Osteoblast (primary cell): ENCODE measurements at regions not wholly inside any gene's neighbourhood (a gene's known extent, or its start where the extent isn't known, plus 50 kb on each side); places are given as distances from the start of the nearest gene placed in this dataset.

ENCODE experiments used
- DNase-seq: peaks from one replicate; pipeline ENCODE4 v3.0.0; 2011; ENCODE audit warnings: low spot score, mixed read lengths; ENCODE audit not compliant: insufficient read length; ENCODE audit errors: missing footprints
- H2AFZ ChIP-seq: 2 replicates; pipeline ENCODE4 v1.6.0; 2011; ENCODE audit warnings: mild to moderate bottlenecking, low read length
- H3K27ac ChIP-seq: 2 replicates; pipeline ENCODE4 v1.5.1; 2011; ENCODE audit warnings: mild to moderate bottlenecking, low read depth, low read length, moderate library complexity
- H3K27me3 ChIP-seq: 2 replicates; pipeline ENCODE4 v1.6.0; 2012; ENCODE audit warnings: mild to moderate bottlenecking, control low read depth, inconsistent platforms, low read length, moderate library complexity; ENCODE audit not compliant: insufficient read depth
- H3K36me3 ChIP-seq: 2 replicates; pipeline ENCODE4 v1.5.1; 2011; ENCODE audit warnings: mild to moderate bottlenecking, low read length, control low read depth, moderate library complexity; ENCODE audit not compliant: insufficient read depth
- H3K4me1 ChIP-seq: 2 replicates; pipeline ENCODE4 v1.5.1; 2011; ENCODE audit warnings: mild to moderate bottlenecking, low read length, control low read depth, moderate library complexity; ENCODE audit not compliant: insufficient read depth
- H3K4me2 ChIP-seq: 2 replicates; pipeline ENCODE4 v1.6.0; 2011; ENCODE audit warnings: mild to moderate bottlenecking, low read length; ENCODE audit not compliant: insufficient read depth
- H3K4me3 ChIP-seq: fragments of 200-600 bp; sonication (generic); 3 replicates; pipeline ENCODE4 v1.5.1; 2012; ENCODE audit warnings: mild to moderate bottlenecking, low read length, inconsistent platforms; ENCODE audit not compliant: insufficient read depth
- H3K79me2 ChIP-seq: 2 replicates; pipeline ENCODE4 v1.6.0; 2012; ENCODE audit warnings: mild to moderate bottlenecking, low read length, control low read depth, inconsistent platforms; ENCODE audit not compliant: insufficient read depth
- H3K9me3 ChIP-seq: 2 replicates; pipeline ENCODE4 v1.5.1; 2011; ENCODE audit warnings: low read depth, low read length, control low read depth
- H4K20me1 ChIP-seq: 2 replicates; pipeline ENCODE4 v1.6.0; 2012; ENCODE audit warnings: mild to moderate bottlenecking, low read length, control low read depth; ENCODE audit not compliant: insufficient read depth
- TF ChIP-seq, protein P1 (sequence below): IDR thresholded peaks from 2 replicates; pipeline ENCODE4 v1.5.1; 2011; ENCODE audit warnings: mild to moderate bottlenecking, low read depth, low read length, moderate library complexity; ENCODE audit errors: extremely low read depth

DNA sequence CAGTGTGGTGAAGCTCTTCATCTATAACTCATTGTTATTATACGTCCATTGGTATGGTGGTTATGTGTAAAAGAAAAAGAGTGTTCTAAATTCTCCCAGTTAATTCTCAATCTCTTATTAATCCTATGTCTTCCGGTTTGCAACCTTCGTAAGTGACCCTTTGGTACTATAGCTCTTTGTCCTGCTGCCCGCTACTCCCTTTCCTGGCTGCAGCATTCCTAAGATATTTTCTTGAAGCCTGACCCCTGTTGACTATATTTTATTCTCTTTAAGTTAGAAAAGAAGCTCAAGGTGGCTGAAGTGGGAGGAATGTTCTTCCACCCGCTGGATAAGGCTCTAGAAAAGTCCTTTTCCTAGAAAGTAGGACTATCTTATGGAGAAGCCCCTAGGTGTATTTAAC, 684.8 kb downstream of the SOCS6 start:
- Histone ChIP-seq H3K9me3 (no peaks in the 10 kb centered on the region), H3K4me2 (no peak overlapping the region), H3K79me2 (no peaks in the 10 kb centered on the region), H3K27ac (no peak overlapping the region), H3K4me3 (no peak overlapping the region), H3K36me3 (no peaks in the 10 kb centered on the region), H2AFZ (no peak overlapping the region), H3K4me1 (no peaks in the 10 kb centered on the region), H3K27me3 (no peaks in the 10 kb centered on the region), H4K20me1 (no peaks in the 10 kb centered on the region)
- TF ChIP-seq, protein P1, sequence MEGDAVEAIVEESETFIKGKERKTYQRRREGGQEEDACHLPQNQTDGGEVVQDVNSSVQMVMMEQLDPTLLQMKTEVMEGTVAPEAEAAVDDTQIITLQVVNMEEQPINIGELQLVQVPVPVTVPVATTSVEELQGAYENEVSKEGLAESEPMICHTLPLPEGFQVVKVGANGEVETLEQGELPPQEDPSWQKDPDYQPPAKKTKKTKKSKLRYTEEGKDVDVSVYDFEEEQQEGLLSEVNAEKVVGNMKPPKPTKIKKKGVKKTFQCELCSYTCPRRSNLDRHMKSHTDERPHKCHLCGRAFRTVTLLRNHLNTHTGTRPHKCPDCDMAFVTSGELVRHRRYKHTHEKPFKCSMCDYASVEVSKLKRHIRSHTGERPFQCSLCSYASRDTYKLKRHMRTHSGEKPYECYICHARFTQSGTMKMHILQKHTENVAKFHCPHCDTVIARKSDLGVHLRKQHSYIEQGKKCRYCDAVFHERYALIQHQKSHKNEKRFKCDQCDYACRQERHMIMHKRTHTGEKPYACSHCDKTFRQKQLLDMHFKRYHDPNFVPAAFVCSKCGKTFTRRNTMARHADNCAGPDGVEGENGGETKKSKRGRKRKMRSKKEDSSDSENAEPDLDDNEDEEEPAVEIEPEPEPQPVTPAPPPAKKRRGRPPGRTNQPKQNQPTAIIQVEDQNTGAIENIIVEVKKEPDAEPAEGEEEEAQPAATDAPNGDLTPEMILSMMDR: no peak
- no peak for DNase-seq

DNA sequence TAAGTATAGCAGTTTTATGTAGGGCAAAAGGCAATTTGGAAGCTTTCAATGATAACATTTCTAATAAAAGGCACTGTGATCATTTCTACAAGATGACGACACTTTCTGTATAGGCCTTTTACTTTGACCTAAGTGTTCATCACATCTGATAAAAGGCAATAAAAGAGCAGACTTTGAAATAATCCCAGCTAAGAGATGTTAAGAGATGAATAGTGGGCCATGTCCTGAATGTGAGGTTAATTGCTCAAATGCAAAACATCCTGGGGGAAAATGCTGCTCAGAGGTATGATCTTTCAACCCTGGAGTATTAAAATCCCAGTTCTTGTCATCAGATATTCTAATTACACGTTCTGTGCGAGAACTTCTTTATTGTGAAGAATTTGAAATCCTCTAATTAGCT, 677.6 kb downstream of the SOCS6 start:
- H3K4me2 ChIP-seq: no peak overlapping the region
- no peaks in the 10 kb centered on the region for H3K9me3 ChIP-seq
- no peaks in the 10 kb centered on the region for H4K20me1 ChIP-seq
- H3K36me3 ChIP-seq: no peaks in the 10 kb centered on the region
- no peaks in the 10 kb centered on the region for H3K79me2 ChIP-seq
- H3K4me1 ChIP-seq: no peaks in the 10 kb centered on the region
- H2AFZ ChIP-seq: no peak overlapping the region
- DNase-seq: peak; percentile 15
- H3K27me3 ChIP-seq: no peaks in the 10 kb centered on the region
- TF ChIP-seq, protein P1: no peak
- H3K4me3 ChIP-seq: no peak overlapping the region
- H3K27ac ChIP-seq: no peak overlapping the region

DNA sequence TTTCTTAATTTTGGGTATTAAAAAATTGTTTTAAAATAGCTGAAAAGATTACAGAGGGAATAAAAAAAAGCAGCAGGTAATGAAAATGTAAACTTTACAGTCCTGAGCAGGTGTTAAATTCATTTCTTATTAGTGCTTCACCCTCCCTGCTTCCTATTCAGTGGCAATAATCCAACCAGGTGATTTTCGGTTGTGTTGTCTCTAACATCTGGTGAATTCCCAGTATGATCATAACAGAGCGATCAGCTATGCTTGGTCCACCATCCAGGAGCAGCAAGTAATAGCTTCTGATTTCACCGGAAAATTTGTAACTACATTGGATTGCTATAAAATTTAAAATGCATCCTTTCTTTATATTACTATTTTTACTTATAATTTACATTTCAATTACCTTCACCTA, 673.1 kb downstream of the SOCS6 start:
- Histone ChIP-seq H3K4me3 (no peak overlapping the region), H3K79me2 (no peaks in the 10 kb centered on the region), H3K27ac (no peak overlapping the region), H3K27me3 (no peaks in the 10 kb centered on the region), H3K4me1 (no peaks in the 10 kb centered on the region), H3K4me2 (no peak overlapping the region), H2AFZ (no peak overlapping the region), H4K20me1 (no peaks in the 10 kb centered on the region), H3K9me3 (no peaks in the 10 kb centered on the region), H3K36me3 (no peaks in the 10 kb centered on the region)
- TF ChIP-seq, protein P1: no peak
- DNase-seq: no peak

DNA sequence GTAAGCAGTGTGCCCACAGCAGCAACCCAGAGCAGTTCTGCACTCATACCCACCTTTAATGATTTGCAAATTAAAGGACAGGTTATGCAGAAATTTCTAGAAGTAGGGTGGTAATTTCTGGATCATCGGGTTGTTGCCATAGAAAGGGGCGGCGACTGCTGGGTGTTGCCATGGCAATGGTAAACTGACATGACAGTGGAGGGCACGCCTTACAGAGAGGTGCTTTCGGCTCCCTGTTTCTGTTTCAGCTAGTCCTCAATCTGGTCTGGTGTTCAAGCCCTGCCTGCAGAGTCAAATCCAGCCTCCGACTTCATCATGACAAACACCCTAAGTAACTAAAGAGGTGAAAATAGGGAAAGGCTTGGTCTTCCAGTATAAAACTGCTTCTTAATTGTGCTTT, 667.7 kb downstream of the SOCS6 start:
- Histone ChIP-seq H3K4me3 (no peak overlapping the region), H3K9me3 (peaks cover 7% of the 10 kb centered on the region), H3K4me2 (no peak overlapping the region), H3K4me1 (no peaks in the 10 kb centered on the region), H3K36me3 (no peaks in the 10 kb centered on the region), H2AFZ (no peak overlapping the region), H3K79me2 (no peaks in the 10 kb centered on the region), H3K27me3 (no peaks in the 10 kb centered on the region), H4K20me1 (no peaks in the 10 kb centered on the region), H3K27ac (no peak overlapping the region)
- no peak for DNase-seq
- TF ChIP-seq, protein P1: no peak
